GM12872 (cell line): ENCODE measurements at regions not wholly inside any gene's neighbourhood (a gene's known extent, or its start where the extent isn't known, plus 50 kb on each side); places are given as distances from the start of the nearest gene placed in this dataset.

ENCODE experiments used
- TF ChIP-seq, protein P1 (sequence below): IDR thresholded peaks from 3 replicates; pipeline ENCODE4 v1.5.1; 2011; ENCODE audit warnings: low read depth, mild to moderate bottlenecking, low read length, moderate library complexity; ENCODE audit not compliant: insufficient read depth

DNA sequence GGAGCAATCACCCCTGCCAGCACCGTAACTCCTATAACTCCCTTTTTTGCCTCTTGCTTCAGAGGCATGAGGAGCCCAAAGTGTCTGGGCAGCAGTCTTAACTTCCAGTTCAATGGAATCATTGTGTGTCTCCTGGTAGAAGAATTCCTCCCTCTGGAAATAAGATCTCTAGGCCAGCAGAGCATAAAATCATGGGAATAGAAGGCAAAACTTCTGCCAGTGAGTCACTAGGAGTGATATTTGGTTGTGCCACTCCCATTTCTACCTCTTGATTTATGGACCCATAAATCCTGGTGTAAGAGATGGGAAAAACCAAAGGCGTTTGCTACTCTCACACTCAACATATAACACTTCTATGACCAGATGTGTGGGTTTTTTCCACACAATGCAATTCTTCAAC, 104.9 kb upstream of the FAM180A start:
- TF ChIP-seq, protein P1, sequence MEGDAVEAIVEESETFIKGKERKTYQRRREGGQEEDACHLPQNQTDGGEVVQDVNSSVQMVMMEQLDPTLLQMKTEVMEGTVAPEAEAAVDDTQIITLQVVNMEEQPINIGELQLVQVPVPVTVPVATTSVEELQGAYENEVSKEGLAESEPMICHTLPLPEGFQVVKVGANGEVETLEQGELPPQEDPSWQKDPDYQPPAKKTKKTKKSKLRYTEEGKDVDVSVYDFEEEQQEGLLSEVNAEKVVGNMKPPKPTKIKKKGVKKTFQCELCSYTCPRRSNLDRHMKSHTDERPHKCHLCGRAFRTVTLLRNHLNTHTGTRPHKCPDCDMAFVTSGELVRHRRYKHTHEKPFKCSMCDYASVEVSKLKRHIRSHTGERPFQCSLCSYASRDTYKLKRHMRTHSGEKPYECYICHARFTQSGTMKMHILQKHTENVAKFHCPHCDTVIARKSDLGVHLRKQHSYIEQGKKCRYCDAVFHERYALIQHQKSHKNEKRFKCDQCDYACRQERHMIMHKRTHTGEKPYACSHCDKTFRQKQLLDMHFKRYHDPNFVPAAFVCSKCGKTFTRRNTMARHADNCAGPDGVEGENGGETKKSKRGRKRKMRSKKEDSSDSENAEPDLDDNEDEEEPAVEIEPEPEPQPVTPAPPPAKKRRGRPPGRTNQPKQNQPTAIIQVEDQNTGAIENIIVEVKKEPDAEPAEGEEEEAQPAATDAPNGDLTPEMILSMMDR, result no peak

GRCh38 chr7:135853008-135853407, 104.4 kb upstream of the FAM180A start:
- TF ChIP-seq, protein P1, result no peak

- TF ChIP-seq, protein P1, result no peak
These were observed 98.6 kb upstream of the FAM180A start for GRCh38 chr7:135847242-135847641.

DNA sequence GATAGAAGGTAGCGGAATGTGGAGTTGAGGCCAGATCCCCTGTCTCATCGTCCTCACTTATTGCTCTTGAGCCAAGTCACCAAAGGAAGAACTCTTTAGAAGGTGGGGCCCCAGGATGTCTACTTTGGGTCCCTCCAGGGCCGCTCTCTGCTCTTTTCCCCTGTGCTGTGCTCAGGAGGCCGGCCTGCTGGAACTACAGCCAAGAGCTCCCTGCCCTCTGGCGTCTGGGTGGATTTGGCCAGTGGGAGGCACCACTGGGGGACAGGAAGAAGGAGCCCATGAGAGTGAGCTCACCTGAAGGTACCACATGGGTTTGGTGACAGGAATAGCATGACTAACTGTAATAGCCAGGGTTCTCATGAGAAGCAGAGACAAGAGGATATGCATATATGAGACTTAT, 97.7 kb upstream of the FAM180A start:
- TF ChIP-seq, protein P1, result no peak

- TF ChIP-seq, protein P1, result no peak
These were observed 96.9 kb upstream of the FAM180A start for GRCh38 chr7:135845415-135846075.

DNA sequence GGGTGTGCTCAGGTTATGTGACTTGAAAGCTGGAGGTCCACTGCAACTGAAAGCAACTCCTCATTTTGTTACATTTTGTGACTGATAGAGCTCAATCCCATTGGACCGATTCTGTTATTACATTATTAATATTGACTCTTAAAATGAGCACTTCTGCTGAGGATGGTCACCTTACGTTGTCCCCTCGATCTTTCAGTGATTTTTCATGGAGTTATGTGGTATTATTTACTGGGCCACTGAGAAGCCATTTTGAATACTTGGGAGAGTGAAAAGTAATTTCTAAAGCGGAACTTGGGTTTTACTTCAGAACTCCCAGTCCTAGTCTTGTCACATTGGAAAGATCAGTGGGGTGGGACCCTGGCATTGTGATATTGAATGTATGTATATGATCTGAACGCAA, 96.3 kb upstream of the FAM180A start:
- TF ChIP-seq, protein P1, result no peak

GRCh38 chr7:135843214-135843613, 94.6 kb upstream of the FAM180A start:
- TF ChIP-seq, protein P1, result no peak
